ENCODE measurements at regions not wholly inside any gene's neighbourhood (a gene's known extent, or its start where the extent isn't known, plus 50 kb on each side); places are given as distances from the start of the nearest gene placed in this dataset.

DNA sequence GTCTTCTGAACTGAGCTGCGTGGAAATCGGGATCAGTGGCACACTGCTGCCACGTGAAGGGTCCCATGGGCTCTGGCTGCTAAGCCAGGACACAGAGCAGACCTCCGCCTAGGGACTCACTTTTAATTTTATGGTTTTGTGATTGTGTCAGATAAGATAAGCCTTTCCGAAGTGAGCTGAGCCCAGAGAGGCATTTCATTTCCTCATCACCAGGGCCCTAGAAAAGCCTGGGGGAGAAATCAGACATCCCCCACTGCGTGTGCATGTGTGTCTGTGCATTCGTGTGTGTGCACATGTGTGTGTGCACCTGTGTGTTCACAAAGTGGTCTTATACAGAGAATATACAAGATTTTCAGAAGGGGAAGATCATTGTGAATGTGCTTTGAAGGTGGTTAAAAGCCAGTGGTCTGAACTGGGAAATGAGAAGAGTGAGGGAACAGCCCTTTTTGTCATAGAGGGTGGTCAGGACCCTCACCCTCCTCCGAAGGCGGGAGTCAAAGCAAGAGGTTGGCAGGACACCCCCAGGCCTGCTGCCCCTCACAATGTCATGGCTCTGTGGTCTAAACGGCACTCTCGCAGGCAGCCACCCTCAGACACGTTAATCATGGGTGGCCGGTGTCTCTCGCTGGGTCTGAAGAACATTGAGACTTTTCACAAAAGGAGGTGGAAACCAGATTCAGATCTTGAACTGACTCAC, 176.1 kb upstream of the PFKP start (continued):
- no peak for TF ChIP-seq FOXP1 (CRISPR knock-in tag; IDR thresholded peaks at IDR 0.05; ENCODE audit: borderline replicate concordance)
- TF ChIP-seq ZNF232 (CRISPR knock-in tag; IDR thresholded peaks at IDR 0.05) = no peak
- TF ChIP-seq, protein P1, sequence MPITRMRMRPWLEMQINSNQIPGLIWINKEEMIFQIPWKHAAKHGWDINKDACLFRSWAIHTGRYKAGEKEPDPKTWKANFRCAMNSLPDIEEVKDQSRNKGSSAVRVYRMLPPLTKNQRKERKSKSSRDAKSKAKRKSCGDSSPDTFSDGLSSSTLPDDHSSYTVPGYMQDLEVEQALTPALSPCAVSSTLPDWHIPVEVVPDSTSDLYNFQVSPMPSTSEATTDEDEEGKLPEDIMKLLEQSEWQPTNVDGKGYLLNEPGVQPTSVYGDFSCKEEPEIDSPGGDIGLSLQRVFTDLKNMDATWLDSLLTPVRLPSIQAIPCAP (CRISPR knock-in tag; IDR thresholded peaks at IDR 0.05) = no peak

DNA sequence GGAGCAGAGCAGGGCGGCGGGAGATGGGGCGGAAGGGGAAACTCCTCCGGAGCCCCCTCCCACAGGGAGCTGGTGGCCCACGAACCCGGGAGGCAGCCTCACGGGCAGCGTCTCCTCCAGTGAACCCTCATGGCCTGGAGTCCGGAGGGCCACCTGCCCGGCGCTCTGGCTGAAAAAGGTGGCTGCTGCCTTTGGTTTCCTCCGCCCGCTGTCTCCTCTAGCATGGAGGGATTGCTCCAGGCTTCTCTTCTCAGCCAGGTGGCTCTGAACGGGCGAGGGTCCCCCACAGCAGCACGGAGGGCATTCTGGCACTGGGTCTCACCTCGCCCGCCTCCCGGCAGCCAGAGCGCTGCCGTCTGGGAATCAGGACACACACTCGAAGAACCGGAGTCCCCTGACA, 177.3 kb upstream of the PFKP start:
- H3K36me3 Mint-ChIP-seq = no peaks in the 10 kb centered on the region
- no peak overlapping the region for H3K27ac Mint-ChIP-seq
- no peaks in the 10 kb centered on the region for H3K27me3 Mint-ChIP-seq (ENCODE audit: low read depth)
- ATAC-seq (no peak), DNase-seq (ENCODE audit: low spot score) (no peak)
- POLR2A ChIA-PET = no interaction called here
- H3K9me3 Mint-ChIP-seq = peaks cover 7% of the 10 kb centered on the region
- H3K4me1 Mint-ChIP-seq = no peaks in the 10 kb centered on the region
- CTCF ChIA-PET = no interaction called here
- no peak overlapping the region for H3K4me3 Mint-ChIP-seq
- TF ChIP-seq RELA (CRISPR knock-in tag; IDR thresholded peaks at IDR 0.05; ENCODE audit: borderline replicate concordance) (no peak), TCF7 (CRISPR knock-in tag; IDR thresholded peaks at IDR 0.05; ENCODE audit: low read depth) (no peak)
- TF ChIP-seq, protein P2, sequence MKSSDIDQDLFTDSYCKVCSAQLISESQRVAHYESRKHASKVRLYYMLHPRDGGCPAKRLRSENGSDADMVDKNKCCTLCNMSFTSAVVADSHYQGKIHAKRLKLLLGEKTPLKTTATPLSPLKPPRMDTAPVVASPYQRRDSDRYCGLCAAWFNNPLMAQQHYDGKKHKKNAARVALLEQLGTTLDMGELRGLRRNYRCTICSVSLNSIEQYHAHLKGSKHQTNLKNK (CRISPR knock-in tag; IDR thresholded peaks at IDR 0.05) = no peak
- TF ChIP-seq, protein P3, sequence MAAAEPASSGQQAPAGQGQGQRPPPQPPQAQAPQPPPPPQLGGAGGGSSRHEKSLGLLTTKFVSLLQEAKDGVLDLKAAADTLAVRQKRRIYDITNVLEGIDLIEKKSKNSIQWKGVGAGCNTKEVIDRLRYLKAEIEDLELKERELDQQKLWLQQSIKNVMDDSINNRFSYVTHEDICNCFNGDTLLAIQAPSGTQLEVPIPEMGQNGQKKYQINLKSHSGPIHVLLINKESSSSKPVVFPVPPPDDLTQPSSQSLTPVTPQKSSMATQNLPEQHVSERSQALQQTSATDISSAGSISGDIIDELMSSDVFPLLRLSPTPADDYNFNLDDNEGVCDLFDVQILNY (CRISPR knock-in tag; IDR thresholded peaks at IDR 0.05) = no peak

DNA sequence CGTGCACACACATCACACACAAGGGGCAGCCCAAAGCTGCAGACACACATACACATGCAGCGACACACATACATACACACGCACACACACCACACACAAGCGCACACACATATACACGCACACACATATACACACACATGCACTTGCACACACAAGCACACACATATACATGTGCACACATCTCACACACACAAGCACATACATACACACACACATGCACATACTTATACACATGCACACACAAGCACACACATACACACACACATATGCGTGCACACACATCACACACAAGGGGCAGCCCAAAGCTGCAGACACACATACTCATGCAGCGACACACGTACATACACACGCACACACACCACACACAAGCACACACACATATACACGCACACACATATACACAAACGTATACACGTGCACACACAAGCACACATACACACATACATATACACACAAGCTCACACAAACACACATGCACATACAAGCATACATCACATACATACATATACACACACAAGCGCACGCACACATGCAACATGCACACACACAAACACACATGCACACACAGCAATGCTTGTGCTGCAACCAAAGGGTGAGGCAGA, 178.8 kb upstream of the PFKP start:
- TF ChIP-seq SP1 (CRISPR knock-in tag; conservative IDR thresholded peaks at IDR 0.05) (no peak), ELF4 (CRISPR knock-in tag; IDR thresholded peaks at IDR 0.05; ENCODE audit: low read depth) (no peak), SMAD3 (CRISPR knock-in tag; IDR thresholded peaks at IDR 0.05; ENCODE audit: borderline replicate concordance) (no peak), PRRX2 (CRISPR knock-in tag; IDR thresholded peaks at IDR 0.05) (no peak), JAZF1 (CRISPR knock-in tag; IDR thresholded peaks at IDR 0.05) (no peak)
- TF ChIP-seq, protein P4, sequence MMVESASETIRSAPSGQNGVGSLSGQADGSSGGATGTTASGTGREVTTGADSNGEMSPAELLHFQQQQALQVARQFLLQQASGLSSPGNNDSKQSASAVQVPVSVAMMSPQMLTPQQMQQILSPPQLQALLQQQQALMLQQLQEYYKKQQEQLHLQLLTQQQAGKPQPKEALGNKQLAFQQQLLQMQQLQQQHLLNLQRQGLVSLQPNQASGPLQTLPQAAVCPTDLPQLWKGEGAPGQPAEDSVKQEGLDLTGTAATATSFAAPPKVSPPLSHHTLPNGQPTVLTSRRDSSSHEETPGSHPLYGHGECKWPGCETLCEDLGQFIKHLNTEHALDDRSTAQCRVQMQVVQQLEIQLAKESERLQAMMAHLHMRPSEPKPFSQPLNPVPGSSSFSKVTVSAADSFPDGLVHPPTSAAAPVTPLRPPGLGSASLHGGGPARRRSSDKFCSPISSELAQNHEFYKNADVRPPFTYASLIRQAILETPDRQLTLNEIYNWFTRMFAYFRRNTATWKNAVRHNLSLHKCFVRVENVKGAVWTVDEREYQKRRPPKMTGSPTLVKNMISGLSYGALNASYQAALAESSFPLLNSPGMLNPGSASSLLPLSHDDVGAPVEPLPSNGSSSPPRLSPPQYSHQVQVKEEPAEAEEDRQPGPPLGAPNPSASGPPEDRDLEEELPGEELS (CRISPR knock-in tag; IDR thresholded peaks at IDR 0.05) = no peak
- TF ChIP-seq, protein P5, sequence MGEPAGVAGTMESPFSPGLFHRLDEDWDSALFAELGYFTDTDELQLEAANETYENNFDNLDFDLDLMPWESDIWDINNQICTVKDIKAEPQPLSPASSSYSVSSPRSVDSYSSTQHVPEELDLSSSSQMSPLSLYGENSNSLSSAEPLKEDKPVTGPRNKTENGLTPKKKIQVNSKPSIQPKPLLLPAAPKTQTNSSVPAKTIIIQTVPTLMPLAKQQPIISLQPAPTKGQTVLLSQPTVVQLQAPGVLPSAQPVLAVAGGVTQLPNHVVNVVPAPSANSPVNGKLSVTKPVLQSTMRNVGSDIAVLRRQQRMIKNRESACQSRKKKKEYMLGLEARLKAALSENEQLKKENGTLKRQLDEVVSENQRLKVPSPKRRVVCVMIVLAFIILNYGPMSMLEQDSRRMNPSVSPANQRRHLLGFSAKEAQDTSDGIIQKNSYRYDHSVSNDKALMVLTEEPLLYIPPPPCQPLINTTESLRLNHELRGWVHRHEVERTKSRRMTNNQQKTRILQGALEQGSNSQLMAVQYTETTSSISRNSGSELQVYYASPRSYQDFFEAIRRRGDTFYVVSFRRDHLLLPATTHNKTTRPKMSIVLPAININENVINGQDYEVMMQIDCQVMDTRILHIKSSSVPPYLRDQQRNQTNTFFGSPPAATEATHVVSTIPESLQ (CRISPR knock-in tag; IDR thresholded peaks at IDR 0.05) = no peak
- TF ChIP-seq, protein P6, sequence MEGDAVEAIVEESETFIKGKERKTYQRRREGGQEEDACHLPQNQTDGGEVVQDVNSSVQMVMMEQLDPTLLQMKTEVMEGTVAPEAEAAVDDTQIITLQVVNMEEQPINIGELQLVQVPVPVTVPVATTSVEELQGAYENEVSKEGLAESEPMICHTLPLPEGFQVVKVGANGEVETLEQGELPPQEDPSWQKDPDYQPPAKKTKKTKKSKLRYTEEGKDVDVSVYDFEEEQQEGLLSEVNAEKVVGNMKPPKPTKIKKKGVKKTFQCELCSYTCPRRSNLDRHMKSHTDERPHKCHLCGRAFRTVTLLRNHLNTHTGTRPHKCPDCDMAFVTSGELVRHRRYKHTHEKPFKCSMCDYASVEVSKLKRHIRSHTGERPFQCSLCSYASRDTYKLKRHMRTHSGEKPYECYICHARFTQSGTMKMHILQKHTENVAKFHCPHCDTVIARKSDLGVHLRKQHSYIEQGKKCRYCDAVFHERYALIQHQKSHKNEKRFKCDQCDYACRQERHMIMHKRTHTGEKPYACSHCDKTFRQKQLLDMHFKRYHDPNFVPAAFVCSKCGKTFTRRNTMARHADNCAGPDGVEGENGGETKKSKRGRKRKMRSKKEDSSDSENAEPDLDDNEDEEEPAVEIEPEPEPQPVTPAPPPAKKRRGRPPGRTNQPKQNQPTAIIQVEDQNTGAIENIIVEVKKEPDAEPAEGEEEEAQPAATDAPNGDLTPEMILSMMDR (IDR thresholded peaks at IDR 0.05) = no peak
- TF ChIP-seq, protein P7, sequence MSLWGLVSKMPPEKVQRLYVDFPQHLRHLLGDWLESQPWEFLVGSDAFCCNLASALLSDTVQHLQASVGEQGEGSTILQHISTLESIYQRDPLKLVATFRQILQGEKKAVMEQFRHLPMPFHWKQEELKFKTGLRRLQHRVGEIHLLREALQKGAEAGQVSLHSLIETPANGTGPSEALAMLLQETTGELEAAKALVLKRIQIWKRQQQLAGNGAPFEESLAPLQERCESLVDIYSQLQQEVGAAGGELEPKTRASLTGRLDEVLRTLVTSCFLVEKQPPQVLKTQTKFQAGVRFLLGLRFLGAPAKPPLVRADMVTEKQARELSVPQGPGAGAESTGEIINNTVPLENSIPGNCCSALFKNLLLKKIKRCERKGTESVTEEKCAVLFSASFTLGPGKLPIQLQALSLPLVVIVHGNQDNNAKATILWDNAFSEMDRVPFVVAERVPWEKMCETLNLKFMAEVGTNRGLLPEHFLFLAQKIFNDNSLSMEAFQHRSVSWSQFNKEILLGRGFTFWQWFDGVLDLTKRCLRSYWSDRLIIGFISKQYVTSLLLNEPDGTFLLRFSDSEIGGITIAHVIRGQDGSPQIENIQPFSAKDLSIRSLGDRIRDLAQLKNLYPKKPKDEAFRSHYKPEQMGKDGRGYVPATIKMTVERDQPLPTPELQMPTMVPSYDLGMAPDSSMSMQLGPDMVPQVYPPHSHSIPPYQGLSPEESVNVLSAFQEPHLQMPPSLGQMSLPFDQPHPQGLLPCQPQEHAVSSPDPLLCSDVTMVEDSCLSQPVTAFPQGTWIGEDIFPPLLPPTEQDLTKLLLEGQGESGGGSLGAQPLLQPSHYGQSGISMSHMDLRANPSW (CRISPR knock-in tag; conservative IDR thresholded peaks at IDR 0.05; ENCODE audit: low read depth) = no peak
- no peaks in the 10 kb centered on the region for H3K27me3 Mint-ChIP-seq (ENCODE audit: low read depth)
- ATAC-seq = no peak
- peaks cover 7% of the 10 kb centered on the region for H3K9me3 Mint-ChIP-seq
- no peaks in the 10 kb centered on the region for H3K4me1 Mint-ChIP-seq
- H3K27ac Mint-ChIP-seq = no peak overlapping the region; the same call in 1 of the 2 replicates
- H3K36me3 Mint-ChIP-seq = no peaks in the 10 kb centered on the region
- no peak for DNase-seq (ENCODE audit: low spot score)
- CTCF ChIA-PET = no interaction called here
- POLR2A ChIA-PET = no interaction called here
- no peak overlapping the region for H3K4me3 Mint-ChIP-seq
